AG09309 (cell line): ENCODE measurements at regions not wholly inside any gene's neighbourhood (a gene's known extent, or its start where the extent isn't known, plus 50 kb on each side); places are given as distances from the start of the nearest gene placed in this dataset.

Experiments used
- DNase-seq: peaks from one replicate; pipeline ENCODE4 v3.0.0-alpha.2; 2010; ENCODE audit warnings: low read depth
- H3K4me3 ChIP-seq: 2 replicates; pipeline ENCODE4 v1.5.1; 2011; ENCODE audit warnings: mild to moderate bottlenecking, low read depth, low read length, moderate library complexity; ENCODE audit not compliant: control insufficient read depth
- CTCF ChIP-seq: IDR thresholded peaks from 2 replicates; pipeline ENCODE4 v1.5.1; 2011; ENCODE audit warnings: mild to moderate bottlenecking, low read depth, low read length, inconsistent platforms; ENCODE audit not compliant: insufficient read depth, control insufficient read depth; ENCODE audit errors: missing control alignments

- H3K4me3 ChIP-seq: no peak overlapping the region
- no peak for TF ChIP-seq CTCF
- DNase-seq: no peak
These were observed 513.5 kb upstream of the NR3C2 start for GRCh38 chr4:148955564-148956297.

DNA sequence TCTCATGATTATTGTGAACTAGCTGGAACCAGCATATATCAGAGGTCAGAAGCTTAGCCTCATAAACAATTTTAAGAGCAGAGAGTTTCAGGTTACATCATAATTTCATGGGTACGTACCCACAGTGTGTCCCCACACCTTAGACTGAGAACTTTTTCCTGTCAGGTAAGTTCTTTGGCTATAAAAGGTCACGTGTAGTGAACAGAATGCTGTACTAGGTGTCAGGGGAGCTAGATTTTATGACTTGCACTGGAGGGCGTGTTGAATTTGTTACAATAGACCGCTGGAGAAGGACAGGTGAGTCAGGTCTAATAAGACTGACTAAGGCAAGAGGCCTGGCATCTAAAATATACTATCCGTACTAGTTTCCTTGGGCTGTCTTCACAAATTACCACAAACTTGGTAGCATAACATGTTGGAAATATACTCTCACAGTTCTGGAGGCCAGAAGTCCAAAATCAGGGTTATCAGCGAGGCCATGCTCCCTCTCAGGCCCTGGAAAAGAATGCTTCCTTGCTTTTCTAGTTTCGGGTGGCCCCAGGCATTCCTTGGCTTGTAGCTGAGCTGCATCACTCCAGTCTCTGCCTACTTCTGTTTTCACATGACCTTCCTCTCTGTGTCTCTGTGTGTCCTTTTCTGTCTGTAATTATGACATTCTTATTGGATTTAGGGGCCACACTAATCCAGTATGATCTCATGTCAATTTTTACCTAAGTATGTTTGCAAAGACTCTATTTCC is 512.0 kb upstream of the NR3C2 start:
- H3K4me3 ChIP-seq: no peak overlapping the region
- no peak for DNase-seq
- TF ChIP-seq CTCF: no peak

GRCh38 chr4:148951346-148951745 is 509.1 kb upstream of the NR3C2 start:
- no peak overlapping the region for H3K4me3 ChIP-seq
- no peak for DNase-seq
- no peak for TF ChIP-seq CTCF

- no peak for DNase-seq
- no peak overlapping the region for H3K4me3 ChIP-seq
- no peak for TF ChIP-seq CTCF
These were observed 504.1 kb upstream of the NR3C2 start for GRCh38 chr4:148946271-148946670.

DNA sequence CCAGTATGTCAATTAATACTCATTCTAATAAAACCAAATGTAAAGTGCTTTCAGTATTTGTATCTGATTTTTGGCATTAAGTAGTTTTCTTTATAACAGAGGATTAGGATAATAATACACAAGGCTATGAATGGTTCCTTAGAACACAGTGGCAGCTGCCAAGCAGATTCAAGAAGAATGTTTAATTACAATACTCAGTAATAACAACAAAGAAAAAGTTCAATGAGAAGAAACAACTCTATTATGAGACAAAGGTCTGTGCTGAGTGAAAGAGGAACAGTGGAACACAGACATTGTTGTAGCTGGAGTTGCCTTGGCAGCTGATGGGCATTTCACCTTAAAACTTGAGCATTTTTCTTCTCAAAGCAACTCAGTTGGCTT is 502.6 kb upstream of the NR3C2 start:
- TF ChIP-seq CTCF: no peak
- no peak for DNase-seq
- no peak overlapping the region for H3K4me3 ChIP-seq

DNA sequence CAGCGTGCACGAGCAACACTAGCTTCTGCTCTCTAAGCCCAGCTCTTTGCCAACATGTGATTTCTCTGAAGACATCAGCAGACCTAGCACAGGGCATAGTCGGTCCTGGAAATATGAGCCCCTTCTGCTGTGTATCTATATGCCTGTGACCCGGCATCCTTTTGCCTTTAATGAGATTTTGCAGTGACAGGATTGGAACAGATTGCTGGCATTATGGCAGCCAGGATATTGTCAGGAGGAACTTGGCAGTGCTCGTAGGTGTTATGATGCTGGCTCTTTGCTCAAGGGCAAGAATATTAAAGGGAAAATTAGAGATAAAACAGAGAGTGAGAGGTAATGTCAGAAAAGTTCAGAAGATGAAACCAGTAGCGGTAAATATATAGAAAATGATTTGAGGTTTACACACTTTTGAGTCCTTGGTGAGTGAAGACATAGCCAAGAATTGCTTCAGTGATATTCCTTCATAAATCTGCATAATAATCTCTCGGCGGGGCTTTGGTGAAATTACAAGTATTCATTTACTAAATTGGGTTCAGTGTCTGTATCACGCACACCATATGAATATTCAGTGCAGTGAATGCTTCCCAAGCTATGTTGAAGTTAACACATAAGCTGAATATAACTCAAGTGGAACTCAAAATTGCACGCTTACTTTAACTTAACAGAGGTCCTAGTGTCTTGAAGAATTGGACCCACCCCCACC is 502.1 kb upstream of the NR3C2 start:
- no peak for DNase-seq
- no peak for TF ChIP-seq CTCF
- no peak overlapping the region for H3K4me3 ChIP-seq
